Endothelial cell of umbilical vein (primary cell): ENCODE measurements at regions not wholly inside any gene's neighbourhood (a gene's known extent, or its start where the extent isn't known, plus 50 kb on each side); places are given as distances from the start of the nearest gene placed in this dataset.

Experiments
- BruUV-seq: library from RNA; stranded (reverse); fragments of 400-500 nt; replicated peaks from 2 replicates; lab custom pipeline; 2021; lab: Mats Ljungman, UMichigan
- CTCF ChIA-PET: fragments of 300-600, 350-600 bp; sonication (Branson Sonifier 250); formaldehyde crosslinking; loops from one replicate; lab custom pipeline; 2021; ENCODE audit warnings: antibody characterized with exemption, inconsistent platforms; lab: Charles Lee
- POLR2A ChIA-PET: fragments of 300-600, 350-600 bp; sonication (Branson Sonifier 250); formaldehyde crosslinking; loops from one replicate; lab custom pipeline; 2021; ENCODE audit warnings: antibody characterized with exemption, inconsistent platforms; lab: Charles Lee
- DNase-seq: peaks from one replicate; pipeline ENCODE4 v3.0.0-alpha.2; 2011; ENCODE audit warnings: low read depth, low spot score
- FAIRE-seq: peaks from 2 replicates; lab custom pipeline; 2011; peaks lifted over from hg19 to GRCh38; lab: Jason Lieb, UNC
- H2AFZ ChIP-seq: 2 replicates; pipeline ENCODE4 v1.6.0; 2012; ENCODE audit warnings: low read depth, low read length, control low read depth, inconsistent platforms
- H3K27ac ChIP-seq: 2 replicates; pipeline ENCODE4 v1.5.1; 2011; ENCODE audit warnings: low read depth, mild to moderate bottlenecking, control low read depth, low read length, moderate library complexity; ENCODE audit not compliant: insufficient read depth
- H3K27me3 ChIP-seq, 2 experiments: 2 replicates each; pipeline versions ENCODE4 v1.6.0 to v1.6.1; 2011; ENCODE audit warnings: low read length in 2 of 2, mixed read lengths in 1 of 2; ENCODE audit not compliant: control insufficient read depth in 2 of 2, insufficient read depth in 2 of 2
- H3K36me3 ChIP-seq, 2 experiments: 2 replicates in 1 of 2; 3 replicates in 1 of 2; pipeline ENCODE4 v1.5.1; 2011; ENCODE audit warnings: low read length in 2 of 2, mild to moderate bottlenecking in 1 of 2, moderate library complexity in 1 of 2; ENCODE audit not compliant: control insufficient read depth in 2 of 2, insufficient read depth in 2 of 2; ENCODE audit errors: extremely low read depth in 1 of 2
- H3K4me1 ChIP-seq: 3 replicates; pipeline ENCODE4 v1.5.1; 2011; ENCODE audit warnings: mild to moderate bottlenecking, low read length; ENCODE audit not compliant: control insufficient read depth, insufficient read depth; ENCODE audit errors: extremely low read depth
- H3K4me2 ChIP-seq: 2 replicates; pipeline ENCODE4 v1.6.1; 2011; ENCODE audit warnings: low read length, control low read depth, mixed read lengths; ENCODE audit not compliant: insufficient read depth
- H3K4me3 ChIP-seq, 3 experiments: fragments of 200-600 bp in 1 of 3; sonication (generic), shearing (Covaris generic) in 1 of 3; replicated peaks in 1 of 3; 2 replicates each; pipeline ENCODE4 v1.5.1; 2011 to 2016; ENCODE audit warnings: control low read depth in 3 of 3, low read length in 3 of 3, mild to moderate bottlenecking in 2 of 3, inconsistent platforms in 1 of 3, low read depth in 1 of 3, moderate library complexity in 1 of 3; ENCODE audit not compliant: insufficient read depth in 1 of 3
- H3K79me2 ChIP-seq: 2 replicates; pipeline ENCODE4 v1.6.0; 2012; ENCODE audit warnings: low read length, inconsistent platforms; ENCODE audit not compliant: control insufficient read depth, insufficient read depth
- H3K9ac ChIP-seq: replicated peaks from 2 replicates; pipeline ENCODE3; 2011; ENCODE audit warnings: low read length, control low read depth; ENCODE audit not compliant: insufficient read depth; ENCODE audit errors: extremely low read depth
- H3K9me1 ChIP-seq: replicated peaks from 3 replicates; pipeline ENCODE4 v1.6.0; 2011; ENCODE audit warnings: mild to moderate bottlenecking, low read length; ENCODE audit not compliant: control insufficient read depth, insufficient read depth; ENCODE audit errors: extremely low read depth
- H3K9me3 ChIP-seq: replicated peaks from 2 replicates; pipeline ENCODE4 v1.5.1; 2012; ENCODE audit warnings: low read length, inconsistent platforms; ENCODE audit not compliant: control insufficient read depth, insufficient read depth
- H4K20me1 ChIP-seq: replicated peaks from 2 replicates; pipeline ENCODE3; 2011; ENCODE audit warnings: mild to moderate bottlenecking, low read length; ENCODE audit not compliant: control insufficient read depth, insufficient read depth; ENCODE audit errors: extremely low read depth
- EZH2 ChIP-seq: IDR thresholded peaks from 2 replicates; pipeline ENCODE4 v1.6.1; 2012; ENCODE audit warnings: borderline replicate concordance, low read depth, mild to moderate bottlenecking, moderate library complexity, low read length, inconsistent platforms; ENCODE audit not compliant: severe bottlenecking
- FOS ChIP-seq: IDR thresholded peaks from 2 replicates; pipeline ENCODE4 v1.6.1; 2011; ENCODE audit warnings: mild to moderate bottlenecking, low read length, moderate library complexity, borderline replicate concordance; ENCODE audit not compliant: insufficient read depth
- GATA2 ChIP-seq: IDR thresholded peaks from 2 replicates; pipeline ENCODE4 v1.7.0; 2011; ENCODE audit warnings: low read depth, mild to moderate bottlenecking, moderate library complexity, mixed read lengths, low read length; ENCODE audit not compliant: insufficient read length, insufficient read depth
- JUN ChIP-seq: IDR thresholded peaks from 2 replicates; pipeline ENCODE4 v1.6.1; 2011; ENCODE audit warnings: borderline replicate concordance, low read depth; ENCODE audit not compliant: insufficient read length, insufficient read depth
- MAX ChIP-seq: IDR thresholded peaks from 2 replicates; pipeline ENCODE4 v1.6.1; 2011; ENCODE audit not compliant: insufficient read depth, insufficient read length
- MYC ChIP-seq: IDR thresholded peaks from one replicate; pipeline ENCODE4 v1.6.1; 2011; ENCODE audit warnings: mild to moderate bottlenecking, low read depth, low read length
- POLR2A ChIP-seq: IDR thresholded peaks from 2 replicates; pipeline ENCODE4 v1.6.1; 2012; ENCODE audit warnings: low read depth, mild to moderate bottlenecking, control low read depth, low read length
- POLR2AphosphoS5 ChIP-seq: IDR thresholded peaks from 2 replicates; pipeline ENCODE4 v1.6.1; 2012; ENCODE audit warnings: low read depth, mild to moderate bottlenecking, control low read depth, low read length, moderate library complexity; ENCODE audit not compliant: insufficient read depth
- dilution Hi-C: fragments of 300-500 bp; cut with MboI; formaldehyde crosslinking; loops from one replicate; pipeline ENCODE4 v1.15.0; 2019; ENCODE audit warnings: low sequenced_read_pairs; ENCODE audit not compliant: extremely low pct_ligation_motif_present
- intact Hi-C: fragments of 100-400 bp; cut with micrococcal nuclease; formaldehyde crosslinking; loops from one replicate; pipeline ENCODE4 v1.10.0; 2022
- TF ChIP-seq, protein P1 (sequence below), 2 donors: IDR thresholded peaks; 1 replicate in 1 of 2; 2 replicates in 1 of 2; pipeline ENCODE4 v1.5.1; 2011; ENCODE audit warnings: low read length in 2 of 2, mild to moderate bottlenecking in 2 of 2, moderate library complexity in 2 of 2, control low read depth in 1 of 2, inconsistent platforms in 1 of 2, low read depth in 1 of 2; ENCODE audit not compliant: insufficient read depth in 1 of 2; ENCODE audit errors: extremely low read depth in 1 of 2

DNA sequence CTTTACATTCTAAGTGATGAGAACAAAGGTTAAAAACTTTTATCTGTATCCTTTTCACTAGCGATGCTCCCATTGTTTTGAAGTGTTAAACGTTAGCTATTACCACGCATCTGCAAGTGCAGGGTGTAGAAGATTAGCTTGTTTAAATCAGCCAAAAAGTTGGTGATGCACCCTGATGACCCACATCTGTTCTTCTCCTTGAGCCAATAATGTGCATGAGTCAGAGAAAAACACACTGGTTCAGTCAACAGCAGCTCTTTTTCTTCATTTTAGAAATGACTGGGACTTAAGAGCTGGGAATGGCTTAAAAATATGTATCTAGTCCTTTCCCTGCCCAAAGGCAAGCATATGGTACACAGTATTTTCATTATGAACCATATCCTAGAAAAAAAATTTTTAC, 323.5 kb upstream of the PDE3A start:
- H3K4me1 ChIP-seq, result peaks cover 3% of the 10 kb centered on the region
- H3K9me1 ChIP-seq, result no peaks in the 10 kb centered on the region
- DNase-seq, result no peak
- intact Hi-C loops, result no loop called here
- H4K20me1 ChIP-seq, result no peaks in the 10 kb centered on the region
- ChIA-PET CTCF (interaction anchor here (1.1 kb wide), 1 partner anchor 129 kb away, joined by 4 read pairs; no protein-coding TSS in a partner anchor), POLR2A (no interaction called here)
- no peak overlapping the region for H3K4me2 ChIP-seq
- BruUV-seq, result no TSS peak
- no peak for FAIRE-seq
- TF ChIP-seq FOS (no peak), MAX (no peak), POLR2A (no peak)
- TF ChIP-seq, protein P1, sequence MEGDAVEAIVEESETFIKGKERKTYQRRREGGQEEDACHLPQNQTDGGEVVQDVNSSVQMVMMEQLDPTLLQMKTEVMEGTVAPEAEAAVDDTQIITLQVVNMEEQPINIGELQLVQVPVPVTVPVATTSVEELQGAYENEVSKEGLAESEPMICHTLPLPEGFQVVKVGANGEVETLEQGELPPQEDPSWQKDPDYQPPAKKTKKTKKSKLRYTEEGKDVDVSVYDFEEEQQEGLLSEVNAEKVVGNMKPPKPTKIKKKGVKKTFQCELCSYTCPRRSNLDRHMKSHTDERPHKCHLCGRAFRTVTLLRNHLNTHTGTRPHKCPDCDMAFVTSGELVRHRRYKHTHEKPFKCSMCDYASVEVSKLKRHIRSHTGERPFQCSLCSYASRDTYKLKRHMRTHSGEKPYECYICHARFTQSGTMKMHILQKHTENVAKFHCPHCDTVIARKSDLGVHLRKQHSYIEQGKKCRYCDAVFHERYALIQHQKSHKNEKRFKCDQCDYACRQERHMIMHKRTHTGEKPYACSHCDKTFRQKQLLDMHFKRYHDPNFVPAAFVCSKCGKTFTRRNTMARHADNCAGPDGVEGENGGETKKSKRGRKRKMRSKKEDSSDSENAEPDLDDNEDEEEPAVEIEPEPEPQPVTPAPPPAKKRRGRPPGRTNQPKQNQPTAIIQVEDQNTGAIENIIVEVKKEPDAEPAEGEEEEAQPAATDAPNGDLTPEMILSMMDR (IDR thresholded peaks at IDR 0.05; ENCODE audit: extremely low read depth in 1 of 2, insufficient read depth in 1 of 2, low read depth in 1 of 2, low read length in 2 of 2), result no peak
- H3K36me3 ChIP-seq, result no peaks in the 10 kb centered on the region
- no peak overlapping the region for H2AFZ ChIP-seq
- H3K27me3 ChIP-seq, result no peaks in the 10 kb centered on the region
- no peak overlapping the region for H3K27ac ChIP-seq
- dilution Hi-C loops, result no loop called here
- H3K9ac ChIP-seq, result no peak overlapping the region
- H3K9me3 ChIP-seq, result no peaks in the 10 kb centered on the region
- H3K4me3 ChIP-seq, result no peak overlapping the region
- H3K79me2 ChIP-seq, result no peaks in the 10 kb centered on the region

- Histone ChIP-seq H3K27ac (no peak overlapping the region), H3K4me2 (no peak overlapping the region), H3K4me1 (no peaks in the 10 kb centered on the region), H3K4me3 (no peak overlapping the region), H2AFZ (no peak overlapping the region), H3K9me1 (no peaks in the 10 kb centered on the region), H3K79me2 (no peaks in the 10 kb centered on the region), H3K27me3 (no peaks in the 10 kb centered on the region), H4K20me1 (no peaks in the 10 kb centered on the region), H3K9ac (no peak overlapping the region), H3K9me3 (no peaks in the 10 kb centered on the region), H3K36me3 (no peaks in the 10 kb centered on the region)
- FAIRE-seq (no peak), DNase-seq (no peak)
- dilution Hi-C loops (no loop called here), intact Hi-C loops (no loop called here)
- CTCF ChIA-PET, result no interaction called here
- TF ChIP-seq, protein P1 (IDR thresholded peaks at IDR 0.05; ENCODE audit: extremely low read depth in 1 of 2, insufficient read depth in 1 of 2, low read depth in 1 of 2, low read length in 2 of 2), result no peak
- TF ChIP-seq EZH2 (no peak), POLR2A (no peak), POLR2AphosphoS5 (no peak), FOS (no peak), JUN (no peak), GATA2 (no peak), MAX (no peak), MYC (no peak)
- BruUV-seq, result no TSS peak
- POLR2A ChIA-PET, result no interaction called here
Observed at GRCh38 chr12:20047901-20048300, 320.4 kb upstream of the PDE3A start.
